Esophagus muscularis mucosa (tissue), 4 donors: ENCODE measurements at regions not wholly inside any gene's neighbourhood (a gene's known extent, or its start where the extent isn't known, plus 50 kb on each side); places are given as distances from the start of the nearest gene placed in this dataset.
"Not testable (repeated sequence)": the region's sequence is repeated elsewhere in the genome, so short reads cannot be mapped to it uniquely, and the experiment has no call there.

Experiments
- DNase-seq: peaks from one replicate; pipeline ENCODE4 v3.0.0-alpha.2; 2017; ENCODE audit errors: extremely low spot score
- H3K27ac ChIP-seq, 4 donors: fragments of 200-600 bp; sonication (generic); replicated peaks in 1 of 4; 1 replicate in 3 of 4; 2 replicates in 1 of 4; pipeline ENCODE4 v1.5.1; 2016 to 2019; ENCODE audit warnings: mild to moderate bottlenecking in 1 of 4
- H3K27me3 ChIP-seq, 4 donors: fragments of 200-600 bp; sonication (generic); one replicate each; pipeline versions ENCODE4 v1.5.1 to v1.6.0; 2016 to 2019
- H3K36me3 ChIP-seq, 4 donors: fragments of 200-600 bp; sonication (generic); one replicate each; pipeline ENCODE4 v1.5.1; 2016 to 2019
- H3K4me1 ChIP-seq, 4 donors: fragments of 200-600 bp; sonication (generic); one replicate each; pipeline ENCODE4 v1.5.1; 2016 to 2019
- H3K4me3 ChIP-seq, 4 donors: fragments of 200-600 bp; sonication (generic); 1 replicate in 2 of 4; 2 replicates in 2 of 4; pipeline ENCODE4 v1.5.1; 2016 to 2019; ENCODE audit warnings: mild to moderate bottlenecking in 4 of 4, moderate library complexity in 1 of 4
- H3K9me3 ChIP-seq, 4 donors: fragments of 200-600 bp; sonication (generic); 1 replicate in 3 of 4; 2 replicates in 1 of 4; pipeline ENCODE4 v1.5.1; 2016 to 2019
- CTCF ChIP-seq, 3 experiments: fragments of 200-600 bp in 2 of 3; fragments of 450-650 bp in 1 of 3; sonication (generic) in 2 of 3; IDR thresholded peaks; one replicate each; pipeline ENCODE4 v1.5.1; 2017 to 2019; ENCODE audit warnings: antibody characterized with exemption in 3 of 3, mild to moderate bottlenecking in 2 of 3, moderate library complexity in 1 of 3
- EP300 ChIP-seq: sonication (generic); formaldehyde crosslinking; IDR thresholded peaks from one replicate; pipeline ENCODE4 v1.6.1; 2017; ENCODE audit warnings: antibody characterized with exemption
- POLR2A ChIP-seq: fragments of 450-650 bp; IDR thresholded peaks from one replicate; pipeline ENCODE4 v1.6.1; 2017; ENCODE audit warnings: antibody characterized with exemption, moderate library complexity, mild to moderate bottlenecking, low read depth
- POLR2AphosphoS5 ChIP-seq, 2 donors: sonication (generic); formaldehyde crosslinking; IDR thresholded peaks; one replicate each; pipeline ENCODE4 v1.6.1; 2017; ENCODE audit warnings: antibody characterized with exemption in 2 of 2
- WGBS: methylation state at CpG from one replicate; pipeline ENCODE4 v1.1.5; 2018; 5-methylcytosine and 5-hydroxymethylcytosine counted together
- intact Hi-C: fragments of 100-400 bp; cut with DNase I; formaldehyde crosslinking; loops from one replicate; pipeline ENCODE4 v1.15.1; 2023

- DNase-seq, result peak; percentile 50
- 80% methylated on average over 1 of the region's 1 CpG for WGBS
- Histone ChIP-seq H3K27ac (no peak overlapping the region), H3K36me3 (no peaks in the 10 kb centered on the region), H3K27me3 (no peaks in the 10 kb centered on the region), H3K9me3 (peaks cover 0 to 24% (median 7%) of the 10 kb centered on the region in 4 donors), H3K4me1 (no peaks in the 10 kb centered on the region), H3K4me3 (no peak overlapping the region)
- TF ChIP-seq CTCF (IDR thresholded peaks at IDR 0.05) (no peak), POLR2AphosphoS5 (IDR thresholded peaks at IDR 0.05) (no peak), EP300 (no peak), POLR2A (no peak)
- intact Hi-C loops, result no loop called here
Measured at GRCh38 chr16:35150805-35151312, 1691.4 kb downstream of the TP53TG3F start.

- no peaks in the 10 kb centered on the region for H3K27me3 ChIP-seq
- no peaks in the 10 kb centered on the region for H3K36me3 ChIP-seq
- DNase-seq, result peak; percentile 82
- WGBS, result 0% methylated on average over 1 of the region's 1 CpG
- H3K27ac ChIP-seq, result no peak overlapping the region
- no peak overlapping the region for H3K4me3 ChIP-seq
- H3K4me1 ChIP-seq, result no peaks in the 10 kb centered on the region
- H3K9me3 ChIP-seq, result peaks cover 0 to 17% (median 13%) of the 10 kb centered on the region in 4 donors
- intact Hi-C loops, result no loop called here
- TF ChIP-seq CTCF (IDR thresholded peaks at IDR 0.05) (no peak), POLR2AphosphoS5 (IDR thresholded peaks at IDR 0.05) (no peak), POLR2A (no peak), EP300 (no peak)
Measured at GRCh38 chr16:35152067-35152627, 1692.7 kb downstream of the TP53TG3F start.

GRCh38 chr16:35154627-35155026 is 1695.2 kb downstream of the TP53TG3F start:
- no peaks in the 10 kb centered on the region for H3K36me3 ChIP-seq
- H3K4me3 ChIP-seq, result no peak overlapping the region
- H3K4me1 ChIP-seq, result no peaks in the 10 kb centered on the region
- H3K27me3 ChIP-seq, result no peaks in the 10 kb centered on the region
- TF ChIP-seq POLR2AphosphoS5 (IDR thresholded peaks at IDR 0.05), result no peak
- TF ChIP-seq EP300, result no peak
- no peak for TF ChIP-seq POLR2A
- TF ChIP-seq CTCF (IDR thresholded peaks at IDR 0.05), result no peak
- intact Hi-C loops, result no loop called here
- no peak overlapping the region for H3K27ac ChIP-seq
- H3K9me3 ChIP-seq, result peaks cover 0 to 23% (median 17%) of the 10 kb centered on the region in 4 donors
- peak; percentile 88 for DNase-seq

- intact Hi-C loops, H3K27ac ChIP-seq, H3K4me1 ChIP-seq, H3K36me3 ChIP-seq, H3K27me3 ChIP-seq, H3K4me3 ChIP-seq: not testable (repeated sequence)
- H3K9me3 ChIP-seq, result peaks cover 0 to 24% (median 16%) of the 10 kb centered on the region in 4 donors
- DNase-seq, result peak; percentile 55
- WGBS, result 83% methylated on average over 15 of the region's 15 CpGs
Measured at GRCh38 chr16:35157549-35157948, 1698.1 kb downstream of the TP53TG3F start.

- H3K27me3 ChIP-seq, intact Hi-C loops, H3K4me3 ChIP-seq, H3K36me3 ChIP-seq, H3K27ac ChIP-seq, H3K4me1 ChIP-seq: not testable (repeated sequence)
- H3K9me3 ChIP-seq, result peaks cover 0 to 15% (median 8%) of the 10 kb centered on the region in 4 donors
- WGBS, result 75% methylated on average over 11 of the region's 14 CpGs
- peak; percentile 42 for DNase-seq
Measured at GRCh38 chr16:35169324-35169723, 1709.9 kb downstream of the TP53TG3F start.

GRCh38 chr16:35170061-35170460 is 1710.6 kb downstream of the TP53TG3F start:
- DNase-seq, H3K4me3 ChIP-seq, H3K4me1 ChIP-seq, H3K27ac ChIP-seq, H3K36me3 ChIP-seq, H3K27me3 ChIP-seq, intact Hi-C loops: not testable (repeated sequence)
- 68% methylated on average over 40 of the region's 42 CpGs for WGBS
- H3K9me3 ChIP-seq, result peaks cover 0 to 15% (median 8%) of the 10 kb centered on the region in 4 donors
